ENCODE measurements at regions not wholly inside any gene's neighbourhood (a gene's known extent, or its start where the extent isn't known, plus 50 kb on each side); places are given as distances from the start of the nearest gene placed in this dataset.

DNA sequence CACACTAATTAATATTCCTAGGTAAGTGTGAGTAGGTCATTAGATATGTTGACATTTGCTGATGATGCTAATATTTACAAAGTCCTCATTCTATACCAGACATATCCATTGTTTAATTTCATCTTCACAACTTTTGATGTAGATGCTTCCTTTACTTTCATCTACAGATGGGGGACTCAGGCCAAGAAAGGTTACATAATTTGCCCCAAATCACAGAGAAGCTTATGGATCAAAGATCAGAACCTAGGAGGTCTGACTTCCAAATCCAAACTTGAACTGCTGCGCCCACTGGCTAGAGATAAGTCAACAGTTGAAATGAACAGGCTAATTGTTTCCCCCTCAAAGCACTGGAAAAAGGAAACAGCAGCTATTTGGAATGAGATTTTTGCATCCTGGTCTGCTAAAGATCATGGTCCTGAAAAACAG is 95.6 kb upstream of the TMEM178A start:
- no peaks in the 10 kb centered on the region for H3K27me3 Mint-ChIP-seq
- H3K36me3 Mint-ChIP-seq = no peaks in the 10 kb centered on the region
- no peak overlapping the region for H3K27ac ChIP-seq (ENCODE audit: insufficient read depth, low read length, poor library complexity, severe bottlenecking)
- H3K4me3 Mint-ChIP-seq = no peak overlapping the region
- no peaks in the 10 kb centered on the region for H3K4me1 Mint-ChIP-seq
- H3K27ac Mint-ChIP-seq = no peak overlapping the region
- ATAC-seq (ENCODE audit: low read depth in 2 of 2) (no peak), DNase-seq (no peak)
- H3K9me3 Mint-ChIP-seq = peaks cover 0 to 11% (median 2%) of the 10 kb centered on the region in 7 donors
- no peaks in the 10 kb centered on the region for H3K36me3 ChIP-seq (ENCODE audit: control insufficient read depth, insufficient read depth, low read length)
- peaks cover 0 to 1% of the 10 kb centered on the region in 2 experiments for H3K9me3 ChIP-seq (ENCODE audit: control insufficient read depth in 2 of 2, low read length in 2 of 2)
- no peaks in the 10 kb centered on the region for H3K27me3 ChIP-seq (ENCODE audit: control insufficient read depth, insufficient read depth, low read length)
- no peak overlapping the region for H3K4me3 ChIP-seq (ENCODE audit: low read depth, low read length)
- H3K4me1 ChIP-seq (ENCODE audit: control insufficient read depth, insufficient read depth, low read length, poor library complexity, severe bottlenecking) = no peaks in the 10 kb centered on the region

DNA sequence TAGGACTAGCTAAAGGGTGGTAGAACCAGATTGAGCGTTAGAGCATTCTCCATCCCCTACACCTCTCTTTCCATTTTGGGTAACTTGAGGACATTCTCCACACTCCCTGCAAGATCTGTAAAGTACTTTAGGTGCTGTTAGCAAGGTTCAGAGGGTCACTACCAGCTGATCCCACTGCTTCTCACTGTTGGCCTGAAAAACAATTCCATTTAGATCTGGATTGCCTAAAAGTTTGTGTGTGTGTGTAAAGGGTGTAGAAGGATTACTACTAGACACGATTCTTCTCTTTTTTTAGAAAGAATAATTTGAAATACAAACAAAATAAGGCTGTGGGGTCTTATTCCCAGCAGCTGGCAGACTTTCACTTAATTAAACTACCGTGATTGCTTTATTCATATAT is 95.1 kb upstream of the TMEM178A start:
- no peaks in the 10 kb centered on the region for H3K36me3 ChIP-seq (ENCODE audit: control insufficient read depth, insufficient read depth, low read length)
- no peak overlapping the region for H3K4me3 ChIP-seq (ENCODE audit: low read depth, low read length)
- H3K27me3 ChIP-seq (ENCODE audit: control insufficient read depth, insufficient read depth, low read length) = no peaks in the 10 kb centered on the region
- Mint-ChIP-seq H3K4me1 (no peaks in the 10 kb centered on the region), H3K27ac (no peak overlapping the region), H3K4me3 (no peak overlapping the region), H3K9me3 (peaks cover 0 to 11% (median 2%) of the 10 kb centered on the region in 7 donors), H3K27me3 (no peaks in the 10 kb centered on the region), H3K36me3 (no peaks in the 10 kb centered on the region)
- H3K4me1 ChIP-seq (ENCODE audit: control insufficient read depth, insufficient read depth, low read length, poor library complexity, severe bottlenecking) = no peaks in the 10 kb centered on the region
- H3K9me3 ChIP-seq (ENCODE audit: control insufficient read depth in 2 of 2, low read length in 2 of 2) = no peaks in the 10 kb centered on the region
- H3K27ac ChIP-seq (ENCODE audit: insufficient read depth, low read length, poor library complexity, severe bottlenecking) = no peak overlapping the region
- no peak for ATAC-seq (ENCODE audit: low read depth in 2 of 2)
- DNase-seq = no peak

DNA sequence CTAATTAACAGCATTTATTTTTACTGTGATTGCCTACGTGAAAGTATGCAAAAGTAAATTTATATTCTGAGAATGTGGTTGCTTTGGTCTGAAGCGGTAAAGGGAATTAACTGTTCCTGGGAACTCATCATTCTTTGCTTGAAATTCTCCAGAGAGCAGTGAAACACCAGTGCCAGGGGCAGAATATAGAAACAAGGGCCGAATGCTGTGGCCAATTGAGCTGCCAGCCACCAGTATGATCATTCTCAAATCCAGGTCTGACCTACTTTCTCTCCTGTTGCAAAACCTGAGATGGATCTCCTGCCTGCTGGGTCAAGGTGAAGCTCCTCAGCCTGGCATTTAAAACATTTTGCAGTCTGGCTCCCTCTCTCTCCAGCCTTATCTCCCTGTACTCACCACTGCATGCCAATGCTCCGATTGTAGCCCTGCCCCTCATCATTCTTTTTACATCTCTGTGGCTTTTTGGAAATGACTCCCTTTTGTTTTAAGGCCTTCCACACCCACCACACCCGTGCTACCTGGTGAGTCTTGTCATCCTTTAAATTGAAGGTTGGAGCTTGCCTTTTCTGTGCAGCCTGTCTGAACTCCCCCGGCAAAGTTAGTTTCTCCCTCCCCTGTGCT is 94.5 kb upstream of the TMEM178A start:
- no peak for ATAC-seq (ENCODE audit: low read depth in 2 of 2)
- DNase-seq = no peak
- Mint-ChIP-seq H3K27me3 (no peaks in the 10 kb centered on the region), H3K4me3 (no peak overlapping the region), H3K36me3 (no peaks in the 10 kb centered on the region), H3K27ac (no peak overlapping the region), H3K4me1 (no peaks in the 10 kb centered on the region), H3K9me3 (peaks cover 0 to 13% (median 0%) of the 10 kb centered on the region in 7 donors)
- Histone ChIP-seq H3K9me3 (ENCODE audit: control insufficient read depth in 2 of 2, low read length in 2 of 2) (no peaks in the 10 kb centered on the region), H3K36me3 (ENCODE audit: control insufficient read depth, insufficient read depth, low read length) (no peaks in the 10 kb centered on the region), H3K27me3 (ENCODE audit: control insufficient read depth, insufficient read depth, low read length) (no peaks in the 10 kb centered on the region), H3K4me1 (ENCODE audit: control insufficient read depth, insufficient read depth, low read length, poor library complexity, severe bottlenecking) (no peaks in the 10 kb centered on the region), H3K27ac (ENCODE audit: insufficient read depth, low read length, poor library complexity, severe bottlenecking) (no peak overlapping the region), H3K4me3 (ENCODE audit: low read depth, low read length) (no peak overlapping the region)

DNA sequence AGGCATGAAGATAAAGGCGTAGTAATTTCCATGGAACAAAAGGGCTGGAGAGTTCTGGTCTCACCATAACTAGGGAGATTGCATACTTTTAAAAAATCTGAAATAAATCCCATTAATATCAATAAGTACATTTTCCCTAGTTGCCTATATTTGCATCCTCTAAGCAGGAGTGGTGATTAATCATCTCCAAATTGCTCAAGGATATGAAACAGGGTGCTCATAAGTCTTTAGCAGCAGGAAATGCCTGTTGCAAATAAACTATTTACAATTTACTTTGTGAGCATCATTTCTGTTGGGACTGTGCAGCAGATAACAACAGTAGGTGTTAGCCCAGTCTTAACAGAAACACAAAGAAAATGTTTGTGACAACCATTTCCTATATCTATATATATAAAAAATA is 92.4 kb upstream of the TMEM178A start:
- Histone ChIP-seq H3K9me3 (ENCODE audit: control insufficient read depth in 2 of 2, low read length in 2 of 2) (no peaks in the 10 kb centered on the region), H3K27ac (ENCODE audit: insufficient read depth, low read length, poor library complexity, severe bottlenecking) (no peak overlapping the region), H3K4me3 (ENCODE audit: low read depth, low read length) (no peak overlapping the region), H3K4me1 (ENCODE audit: control insufficient read depth, insufficient read depth, low read length, poor library complexity, severe bottlenecking) (no peaks in the 10 kb centered on the region), H3K27me3 (ENCODE audit: control insufficient read depth, insufficient read depth, low read length) (no peaks in the 10 kb centered on the region), H3K36me3 (ENCODE audit: control insufficient read depth, insufficient read depth, low read length) (no peaks in the 10 kb centered on the region)
- Mint-ChIP-seq H3K4me1 (no peaks in the 10 kb centered on the region), H3K36me3 (no peaks in the 10 kb centered on the region), H3K27me3 (no peaks in the 10 kb centered on the region), H3K9me3 (peaks cover 0 to 13% (median 0%) of the 10 kb centered on the region in 7 donors), H3K27ac (no peak overlapping the region), H3K4me3 (no peak overlapping the region)
- ATAC-seq (ENCODE audit: low read depth in 2 of 2) (no peak), DNase-seq (no peak)

DNA sequence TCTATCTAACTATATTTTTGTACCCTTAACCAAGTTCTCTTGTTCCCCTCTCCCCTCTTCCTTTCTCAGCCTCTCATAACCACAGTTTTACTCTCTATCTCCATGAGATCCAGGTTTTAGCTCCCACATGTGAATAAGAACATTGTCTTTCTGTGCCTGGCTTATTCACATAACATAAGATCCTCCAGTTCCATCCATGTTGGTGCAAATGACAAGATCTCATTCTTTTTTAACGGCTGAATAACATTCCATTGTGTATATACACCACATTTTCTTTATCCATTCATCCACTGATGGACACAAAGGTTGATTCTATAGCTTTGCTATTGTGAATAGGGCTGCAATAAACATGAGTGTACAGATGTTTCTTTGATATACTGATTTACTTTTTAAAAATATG is 83.9 kb upstream of the TMEM178A start:
- Mint-ChIP-seq H3K4me1 (no peaks in the 10 kb centered on the region), H3K27ac (no peak overlapping the region), H3K36me3 (peaks cover 3% of the 10 kb centered on the region), H3K27me3 (peaks cover 12% of the 10 kb centered on the region), H3K4me3 (no peak overlapping the region), H3K9me3 (peaks cover 0 to 22% (median 3%) of the 10 kb centered on the region in 7 donors)
- Histone ChIP-seq H3K4me1 (ENCODE audit: control insufficient read depth, insufficient read depth, low read length, poor library complexity, severe bottlenecking) (no peaks in the 10 kb centered on the region), H3K27ac (ENCODE audit: insufficient read depth, low read length, poor library complexity, severe bottlenecking) (no peak overlapping the region), H3K9me3 (ENCODE audit: control insufficient read depth in 2 of 2, low read length in 2 of 2) (no peaks in the 10 kb centered on the region), H3K4me3 (ENCODE audit: low read depth, low read length) (no peak overlapping the region), H3K36me3 (ENCODE audit: control insufficient read depth, insufficient read depth, low read length) (no peaks in the 10 kb centered on the region), H3K27me3 (ENCODE audit: control insufficient read depth, insufficient read depth, low read length) (no peaks in the 10 kb centered on the region)
- ATAC-seq (ENCODE audit: low read depth in 2 of 2) (no peak), DNase-seq (no peak)

DNA sequence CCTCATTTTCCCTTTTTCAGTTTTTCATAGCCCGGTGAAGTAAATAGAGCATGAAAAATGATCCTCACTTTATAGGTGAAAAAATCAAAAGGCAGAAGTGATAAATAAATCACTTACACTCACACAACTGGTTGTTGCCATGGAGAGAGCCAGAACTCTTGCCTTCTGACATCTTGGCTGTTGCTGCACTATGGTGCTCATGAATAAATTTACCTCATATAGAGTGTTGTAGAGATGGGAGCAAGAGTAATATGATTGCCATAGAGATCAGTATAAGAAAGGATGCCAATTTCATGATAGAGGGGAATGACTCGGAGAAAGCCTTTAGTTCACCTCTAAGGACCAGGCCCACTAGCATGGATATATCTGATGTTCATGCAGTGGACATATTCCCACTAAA is 82.5 kb upstream of the TMEM178A start:
- H3K4me3 ChIP-seq (ENCODE audit: low read depth, low read length) = no peak overlapping the region
- H3K9me3 Mint-ChIP-seq = peaks cover 0 to 22% (median 5%) of the 10 kb centered on the region in 7 donors
- H3K9me3 ChIP-seq (ENCODE audit: control insufficient read depth in 2 of 2, low read length in 2 of 2) = no peaks in the 10 kb centered on the region
- H3K27ac Mint-ChIP-seq = no peak overlapping the region
- no peaks in the 10 kb centered on the region for H3K4me1 Mint-ChIP-seq
- no peak overlapping the region for H3K27ac ChIP-seq (ENCODE audit: insufficient read depth, low read length, poor library complexity, severe bottlenecking)
- ATAC-seq (ENCODE audit: low read depth in 2 of 2) (no peak), DNase-seq (no peak)
- H3K36me3 Mint-ChIP-seq = peaks cover 3% of the 10 kb centered on the region
- H3K27me3 Mint-ChIP-seq = peaks cover 12% of the 10 kb centered on the region
- no peaks in the 10 kb centered on the region for H3K27me3 ChIP-seq (ENCODE audit: control insufficient read depth, insufficient read depth, low read length)
- H3K36me3 ChIP-seq (ENCODE audit: control insufficient read depth, insufficient read depth, low read length) = no peaks in the 10 kb centered on the region
- no peaks in the 10 kb centered on the region for H3K4me1 ChIP-seq (ENCODE audit: control insufficient read depth, insufficient read depth, low read length, poor library complexity, severe bottlenecking)
- no peak overlapping the region for H3K4me3 Mint-ChIP-seq

DNA sequence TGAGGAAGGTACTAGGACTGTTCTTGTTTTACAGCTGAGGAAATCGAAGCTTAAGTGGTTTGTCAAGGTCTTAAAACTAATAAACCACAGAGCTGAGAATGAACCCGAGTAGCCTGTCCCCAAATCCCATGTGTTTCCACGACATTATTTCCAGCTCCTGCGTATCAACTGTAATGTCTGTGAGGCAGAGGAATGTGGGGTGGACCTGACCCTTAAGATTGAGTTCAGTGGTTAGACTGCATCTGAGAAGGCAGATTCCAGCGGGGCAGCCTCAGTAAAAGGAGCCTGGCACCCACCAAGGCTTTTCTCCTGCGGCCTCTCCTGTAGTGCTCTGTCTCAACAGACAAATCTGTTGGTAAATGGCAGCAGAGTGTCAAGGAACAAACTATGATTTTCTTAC is 81.9 kb upstream of the TMEM178A start:
- Mint-ChIP-seq H3K4me3 (no peak overlapping the region), H3K27ac (no peak overlapping the region)
- no peak for ATAC-seq (ENCODE audit: low read depth in 2 of 2)

DNA sequence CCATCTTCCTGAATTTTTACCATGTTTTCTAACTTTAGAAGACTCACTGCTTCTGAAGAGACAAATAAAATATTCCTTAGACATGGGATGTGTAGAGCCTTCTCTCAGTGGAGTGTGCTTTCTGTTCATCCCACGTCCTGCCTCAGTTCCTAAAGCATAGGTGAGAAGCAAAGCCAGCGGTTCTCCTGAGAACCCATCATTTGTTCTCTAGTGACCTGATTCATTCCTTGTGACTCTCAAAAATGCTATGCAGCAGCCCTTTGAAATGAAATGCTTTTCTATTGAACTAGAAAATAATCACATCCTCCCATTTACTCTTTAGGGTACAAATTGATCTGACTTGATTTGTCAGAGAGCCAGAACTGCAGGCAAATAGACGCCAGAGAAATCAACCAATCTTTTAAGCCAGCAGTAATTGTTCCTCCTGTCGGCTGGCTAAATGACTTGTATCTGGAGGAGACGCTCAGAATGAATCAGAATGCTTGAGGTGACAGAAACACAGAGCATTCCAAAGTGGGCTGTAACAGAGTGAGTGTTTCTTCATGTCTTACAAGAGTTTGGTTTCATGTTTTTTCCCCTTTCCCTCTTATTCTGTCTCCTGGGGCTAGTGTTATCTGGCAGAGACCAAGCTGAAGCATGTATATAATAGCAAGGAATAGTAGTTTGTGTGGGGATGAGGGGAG is 81.3 kb upstream of the TMEM178A start:
- no peaks in the 10 kb centered on the region for H3K9me3 ChIP-seq (ENCODE audit: control insufficient read depth in 2 of 2, low read length in 2 of 2)
- ATAC-seq (ENCODE audit: low read depth in 2 of 2) = no peak
- peaks cover 3% of the 10 kb centered on the region for H3K36me3 Mint-ChIP-seq
- H3K36me3 ChIP-seq (ENCODE audit: control insufficient read depth, insufficient read depth, low read length) = no peaks in the 10 kb centered on the region
- no peak overlapping the region for H3K27ac Mint-ChIP-seq
- no peaks in the 10 kb centered on the region for H3K4me1 Mint-ChIP-seq
- H3K27ac ChIP-seq (ENCODE audit: insufficient read depth, low read length, poor library complexity, severe bottlenecking) = no peak overlapping the region
- H3K4me1 ChIP-seq (ENCODE audit: control insufficient read depth, insufficient read depth, low read length, poor library complexity, severe bottlenecking) = no peaks in the 10 kb centered on the region
- no peak for DNase-seq
- peaks cover 0 to 14% (median 4%) of the 10 kb centered on the region in 7 donors for H3K9me3 Mint-ChIP-seq
- H3K4me3 ChIP-seq (ENCODE audit: low read depth, low read length) = no peak overlapping the region
- no peak overlapping the region for H3K4me3 Mint-ChIP-seq
- peaks cover 9% of the 10 kb centered on the region for H3K27me3 Mint-ChIP-seq
- H3K27me3 ChIP-seq (ENCODE audit: control insufficient read depth, insufficient read depth, low read length) = no peaks in the 10 kb centered on the region

More for the DNA sequence above, 81.9 kb upstream of the TMEM178A start:
- Mint-ChIP-seq H3K36me3 (peaks cover 3% of the 10 kb centered on the region), H3K27me3 (peaks cover 12% of the 10 kb centered on the region), H3K9me3 (peaks cover 0 to 16% (median 5%) of the 10 kb centered on the region in 7 donors), H3K4me1 (no peaks in the 10 kb centered on the region)
- Histone ChIP-seq H3K27me3 (ENCODE audit: control insufficient read depth, insufficient read depth, low read length) (no peaks in the 10 kb centered on the region), H3K36me3 (ENCODE audit: control insufficient read depth, insufficient read depth, low read length) (no peaks in the 10 kb centered on the region), H3K27ac (ENCODE audit: insufficient read depth, low read length, poor library complexity, severe bottlenecking) (no peak overlapping the region), H3K4me3 (ENCODE audit: low read depth, low read length) (no peak overlapping the region), H3K4me1 (ENCODE audit: control insufficient read depth, insufficient read depth, low read length, poor library complexity, severe bottlenecking) (no peaks in the 10 kb centered on the region), H3K9me3 (ENCODE audit: control insufficient read depth in 2 of 2, low read length in 2 of 2) (no peaks in the 10 kb centered on the region)
- no peak for DNase-seq

Data from CD4-positive, CD25-positive, alpha-beta regulatory T cell (primary cell).